ENCODE measurements at regions not wholly inside any gene's neighbourhood (a gene's known extent, or its start where the extent isn't known, plus 50 kb on each side); places are given as distances from the start of the nearest gene placed in this dataset.

- no peaks in the 10 kb centered on the region for H3K27me3 ChIP-seq (ENCODE audit: control insufficient read depth in 1 of 2, insufficient read depth in 2 of 2, low read length in 2 of 2)
- H3K4me3 ChIP-seq (ENCODE audit: low read depth in 1 of 2, low read length in 2 of 2) = no peak overlapping the region
- no peaks in the 10 kb centered on the region for H3K4me1 ChIP-seq (ENCODE audit: control insufficient read depth in 1 of 2, insufficient read depth in 2 of 2, low read length in 2 of 2)
- no peak overlapping the region for H3K27ac ChIP-seq (ENCODE audit: low read depth, low read length)
- H3K36me3 ChIP-seq (ENCODE audit: control insufficient read depth in 1 of 2, insufficient read depth in 2 of 2, low read length in 2 of 2) = no peaks in the 10 kb centered on the region
- no peak overlapping the region for H3K9ac ChIP-seq (ENCODE audit: low read depth in 1 of 2, low read length in 2 of 2)
- H3K9me3 ChIP-seq (ENCODE audit: control insufficient read depth in 1 of 2, low read length in 2 of 2) = no peaks in the 10 kb centered on the region
These were observed 215.5 kb downstream of the C12orf50 start for GRCh38 chr12:87813476-87814234.

GRCh38 chr12:87812681-87813080 lies 216.5 kb downstream of the C12orf50 start:
- H3K4me3 ChIP-seq (ENCODE audit: low read depth in 1 of 2, low read length in 2 of 2) = no peak overlapping the region
- no peaks in the 10 kb centered on the region for H3K4me1 ChIP-seq (ENCODE audit: control insufficient read depth in 1 of 2, insufficient read depth in 2 of 2, low read length in 2 of 2)
- no peaks in the 10 kb centered on the region for H3K9me3 ChIP-seq (ENCODE audit: control insufficient read depth in 1 of 2, low read length in 2 of 2)
- no peak overlapping the region for H3K27ac ChIP-seq (ENCODE audit: low read depth, low read length)
- no peaks in the 10 kb centered on the region for H3K36me3 ChIP-seq (ENCODE audit: control insufficient read depth in 1 of 2, insufficient read depth in 2 of 2, low read length in 2 of 2)
- no peak overlapping the region for H3K9ac ChIP-seq (ENCODE audit: low read depth in 1 of 2, low read length in 2 of 2)
- H3K27me3 ChIP-seq (ENCODE audit: control insufficient read depth in 1 of 2, insufficient read depth in 2 of 2, low read length in 2 of 2) = no peaks in the 10 kb centered on the region

- Histone ChIP-seq H3K27me3 (ENCODE audit: control insufficient read depth in 1 of 2, insufficient read depth in 2 of 2, low read length in 2 of 2) (no peaks in the 10 kb centered on the region), H3K9ac (ENCODE audit: low read depth in 1 of 2, low read length in 2 of 2) (no peak overlapping the region), H3K9me3 (ENCODE audit: control insufficient read depth in 1 of 2, low read length in 2 of 2) (no peaks in the 10 kb centered on the region), H3K36me3 (ENCODE audit: control insufficient read depth in 1 of 2, insufficient read depth in 2 of 2, low read length in 2 of 2) (no peaks in the 10 kb centered on the region), H3K4me1 (ENCODE audit: control insufficient read depth in 1 of 2, insufficient read depth in 2 of 2, low read length in 2 of 2) (peaks cover 0 to 5% of the 10 kb centered on the region in 2 donors), H3K4me3 (ENCODE audit: low read depth in 1 of 2, low read length in 2 of 2) (no peak overlapping the region), H3K27ac (ENCODE audit: low read depth, low read length) (no peak overlapping the region)
These were observed 217.2 kb downstream of the C12orf50 start for GRCh38 chr12:87812030-87812429.

GRCh38 chr12:87809916-87810315 lies 219.3 kb downstream of the C12orf50 start:
- Histone ChIP-seq H3K9ac (ENCODE audit: low read depth in 1 of 2, low read length in 2 of 2) (no peak overlapping the region), H3K4me1 (ENCODE audit: control insufficient read depth in 1 of 2, insufficient read depth in 2 of 2, low read length in 2 of 2) (peaks cover 0 to 9% of the 10 kb centered on the region in 2 donors), H3K27ac (ENCODE audit: low read depth, low read length) (no peak overlapping the region), H3K27me3 (ENCODE audit: control insufficient read depth in 1 of 2, insufficient read depth in 2 of 2, low read length in 2 of 2) (no peaks in the 10 kb centered on the region), H3K4me3 (ENCODE audit: low read depth in 1 of 2, low read length in 2 of 2) (no peak overlapping the region), H3K36me3 (ENCODE audit: control insufficient read depth in 1 of 2, insufficient read depth in 2 of 2, low read length in 2 of 2) (no peaks in the 10 kb centered on the region), H3K9me3 (ENCODE audit: control insufficient read depth in 1 of 2, low read length in 2 of 2) (no peaks in the 10 kb centered on the region)

GRCh38 chr12:87807086-87807485 lies 222.1 kb downstream of the C12orf50 start:
- Histone ChIP-seq H3K27me3 (ENCODE audit: control insufficient read depth in 1 of 2, insufficient read depth in 2 of 2, low read length in 2 of 2) (no peaks in the 10 kb centered on the region), H3K4me3 (ENCODE audit: low read depth in 1 of 2, low read length in 2 of 2) (no peak overlapping the region), H3K9me3 (ENCODE audit: control insufficient read depth in 1 of 2, low read length in 2 of 2) (no peaks in the 10 kb centered on the region), H3K27ac (ENCODE audit: low read depth, low read length) (no peak overlapping the region), H3K9ac (ENCODE audit: low read depth in 1 of 2, low read length in 2 of 2) (no peak overlapping the region), H3K4me1 (ENCODE audit: control insufficient read depth in 1 of 2, insufficient read depth in 2 of 2, low read length in 2 of 2) (peaks cover 0 to 17% of the 10 kb centered on the region in 2 donors), H3K36me3 (ENCODE audit: control insufficient read depth in 1 of 2, insufficient read depth in 2 of 2, low read length in 2 of 2) (no peaks in the 10 kb centered on the region)

- Histone ChIP-seq H3K9ac (ENCODE audit: low read depth in 1 of 2, low read length in 2 of 2) (no peak overlapping the region), H3K4me3 (ENCODE audit: low read depth in 1 of 2, low read length in 2 of 2) (no peak overlapping the region), H3K36me3 (ENCODE audit: control insufficient read depth in 1 of 2, insufficient read depth in 2 of 2, low read length in 2 of 2) (no peaks in the 10 kb centered on the region), H3K27ac (ENCODE audit: low read depth, low read length) (no peak overlapping the region), H3K4me1 (ENCODE audit: control insufficient read depth in 1 of 2, insufficient read depth in 2 of 2, low read length in 2 of 2) (peaks cover 0 to 17% of the 10 kb centered on the region in 2 donors), H3K27me3 (ENCODE audit: control insufficient read depth in 1 of 2, insufficient read depth in 2 of 2, low read length in 2 of 2) (no peaks in the 10 kb centered on the region), H3K9me3 (ENCODE audit: control insufficient read depth in 1 of 2, low read length in 2 of 2) (no peaks in the 10 kb centered on the region)
These were observed 222.9 kb downstream of the C12orf50 start for GRCh38 chr12:87806310-87806709.

- no peak overlapping the region for H3K4me3 ChIP-seq (ENCODE audit: low read depth in 1 of 2, low read length in 2 of 2)
- peaks cover 0 to 17% of the 10 kb centered on the region in 2 donors for H3K4me1 ChIP-seq (ENCODE audit: control insufficient read depth in 1 of 2, insufficient read depth in 2 of 2, low read length in 2 of 2)
- H3K9me3 ChIP-seq (ENCODE audit: control insufficient read depth in 1 of 2, low read length in 2 of 2) = no peaks in the 10 kb centered on the region
- no peak overlapping the region for H3K27ac ChIP-seq (ENCODE audit: low read depth, low read length)
- H3K36me3 ChIP-seq (ENCODE audit: control insufficient read depth in 1 of 2, insufficient read depth in 2 of 2, low read length in 2 of 2) = no peaks in the 10 kb centered on the region
- H3K9ac ChIP-seq (ENCODE audit: low read depth in 1 of 2, low read length in 2 of 2) = no peak overlapping the region
- no peaks in the 10 kb centered on the region for H3K27me3 ChIP-seq (ENCODE audit: control insufficient read depth in 1 of 2, insufficient read depth in 2 of 2, low read length in 2 of 2)
These were observed 224.8 kb downstream of the C12orf50 start for GRCh38 chr12:87804386-87804785.

GRCh38 chr12:87802721-87803011 lies 226.5 kb downstream of the C12orf50 start:
- no peak overlapping the region for H3K4me3 ChIP-seq (ENCODE audit: low read depth in 1 of 2, low read length in 2 of 2)
- H3K9me3 ChIP-seq (ENCODE audit: control insufficient read depth in 1 of 2, low read length in 2 of 2) = no peaks in the 10 kb centered on the region
- peaks cover 0 to 17% of the 10 kb centered on the region in 2 donors for H3K4me1 ChIP-seq (ENCODE audit: control insufficient read depth in 1 of 2, insufficient read depth in 2 of 2, low read length in 2 of 2)
- H3K9ac ChIP-seq (ENCODE audit: low read depth in 1 of 2, low read length in 2 of 2) = no peak overlapping the region
- no peaks in the 10 kb centered on the region for H3K27me3 ChIP-seq (ENCODE audit: control insufficient read depth in 1 of 2, insufficient read depth in 2 of 2, low read length in 2 of 2)
- no peak overlapping the region for H3K27ac ChIP-seq (ENCODE audit: low read depth, low read length)
- H3K36me3 ChIP-seq (ENCODE audit: control insufficient read depth in 1 of 2, insufficient read depth in 2 of 2, low read length in 2 of 2) = no peaks in the 10 kb centered on the region

GRCh38 chr12:87801860-87802720 lies 227.1 kb downstream of the C12orf50 start:
- no peak overlapping the region for H3K9ac ChIP-seq (ENCODE audit: low read depth in 1 of 2, low read length in 2 of 2)
- H3K27me3 ChIP-seq (ENCODE audit: control insufficient read depth in 1 of 2, insufficient read depth in 2 of 2, low read length in 2 of 2) = no peaks in the 10 kb centered on the region
- peaks cover 0 to 13% of the 10 kb centered on the region in 2 donors for H3K4me1 ChIP-seq (ENCODE audit: control insufficient read depth in 1 of 2, insufficient read depth in 2 of 2, low read length in 2 of 2)
- H3K9me3 ChIP-seq (ENCODE audit: control insufficient read depth in 1 of 2, low read length in 2 of 2) = no peaks in the 10 kb centered on the region
- H3K36me3 ChIP-seq (ENCODE audit: control insufficient read depth in 1 of 2, insufficient read depth in 2 of 2, low read length in 2 of 2) = no peaks in the 10 kb centered on the region
- no peak overlapping the region for H3K27ac ChIP-seq (ENCODE audit: low read depth, low read length)
- no peak overlapping the region for H3K4me3 ChIP-seq (ENCODE audit: low read depth in 1 of 2, low read length in 2 of 2)

GRCh38 chr12:87796961-87797516 lies 232.2 kb downstream of the C12orf50 start:
- H3K9ac ChIP-seq (ENCODE audit: low read depth in 1 of 2, low read length in 2 of 2) = no peak overlapping the region
- no peaks in the 10 kb centered on the region for H3K27me3 ChIP-seq (ENCODE audit: control insufficient read depth in 1 of 2, insufficient read depth in 2 of 2, low read length in 2 of 2)
- no peak overlapping the region for H3K27ac ChIP-seq (ENCODE audit: low read depth, low read length)
- H3K36me3 ChIP-seq (ENCODE audit: control insufficient read depth in 1 of 2, insufficient read depth in 2 of 2, low read length in 2 of 2) = no peaks in the 10 kb centered on the region
- no peaks in the 10 kb centered on the region for H3K4me1 ChIP-seq (ENCODE audit: control insufficient read depth in 1 of 2, insufficient read depth in 2 of 2, low read length in 2 of 2)
- H3K9me3 ChIP-seq (ENCODE audit: control insufficient read depth in 1 of 2, low read length in 2 of 2) = no peaks in the 10 kb centered on the region
- H3K4me3 ChIP-seq (ENCODE audit: low read depth in 1 of 2, low read length in 2 of 2) = no peak overlapping the region
